Left colon (tissue), 2 donors: ENCODE measurements at regions not wholly inside any gene's neighbourhood (a gene's known extent, or its start where the extent isn't known, plus 50 kb on each side); places are given as distances from the start of the nearest gene placed in this dataset.

Experiments
- ATAC-seq: fragments of 200-7000 bp; cut with Tn5 transposase; one replicate; pipeline ENCODE4 v1.9.1; 2020; ENCODE audit warnings: mild to moderate bottlenecking, moderate library complexity
- DNase-seq, 2 donors: peaks; one replicate each; pipeline ENCODE4 v3.0.0-alpha.2; 2020
- intact Hi-C, 2 donors: fragments of 100-400 bp; cut with DNase I in 1 of 2; cut with micrococcal nuclease in 1 of 2; formaldehyde crosslinking; loops; one replicate each; pipeline versions ENCODE4 v1.11.2 to v1.14.0; 2022; cut with DNase I, micrococcal nuclease
- donor health status: DM: no; HTN: no; CAD: no.
- donor health status: DM: yes; HTN: yes; CAD: no.

GRCh38 chr16:50999181-50999580 lies 151.9 kb downstream of the SALL1 start:
- intact Hi-C loops: no loop called here
- DNase-seq (no peak), ATAC-seq (no peak)

GRCh38 chr16:50998411-50998810 lies 152.7 kb downstream of the SALL1 start:
- intact Hi-C loops: no loop called here
- ATAC-seq (no peak), DNase-seq (no peak)

- DNase-seq: no peak
- intact Hi-C loops: no loop called here
- no peak for ATAC-seq
Measured at GRCh38 chr16:50997679-50998078, 153.4 kb downstream of the SALL1 start.

- DNase-seq (no peak), ATAC-seq (no peak)
Measured at GRCh38 chr16:50996830-50997186, 154.3 kb downstream of the SALL1 start.

GRCh38 chr16:50996166-50996829 lies 154.8 kb downstream of the SALL1 start:
- ATAC-seq (no peak), DNase-seq (no peak)
- intact Hi-C loops: no loop called here

More at GRCh38 chr16:50996830-50997186, 154.3 kb downstream of the SALL1 start:
- intact Hi-C loops: no loop called here

- DNase-seq (no peak), ATAC-seq (no peak)
- intact Hi-C loops: no loop called here
Measured at GRCh38 chr16:50994995-50995394, 156.1 kb downstream of the SALL1 start.

- ATAC-seq: no peak
- intact Hi-C loops: no loop called here
- no peak for DNase-seq
Measured at GRCh38 chr16:50992350-50993032, 158.6 kb downstream of the SALL1 start.

GRCh38 chr16:50991436-50991835 lies 159.6 kb downstream of the SALL1 start:
- intact Hi-C loops: no loop called here
- ATAC-seq (no peak), DNase-seq (no peak)

- intact Hi-C loops: no loop called here
- ATAC-seq (no peak), DNase-seq (no peak)
Measured at GRCh38 chr16:50991006-50991405, 160.1 kb downstream of the SALL1 start.

- no peak for ATAC-seq
- DNase-seq: no peak
- intact Hi-C loops: no loop called here
Measured at GRCh38 chr16:50989047-50989446, 162.0 kb downstream of the SALL1 start.

GRCh38 chr16:50988441-50988840 lies 162.6 kb downstream of the SALL1 start:
- DNase-seq (no peak), ATAC-seq (no peak)
- intact Hi-C loops: no loop called here

GRCh38 chr16:50986453-50986852 lies 164.6 kb downstream of the SALL1 start:
- intact Hi-C loops: no loop called here
- ATAC-seq (no peak), DNase-seq (no peak)

- DNase-seq (no peak), ATAC-seq (no peak)
- intact Hi-C loops: no loop called here
Measured at GRCh38 chr16:50985733-50986132, 165.3 kb downstream of the SALL1 start.

GRCh38 chr16:50984688-50985087 lies 166.4 kb downstream of the SALL1 start:
- ATAC-seq: no peak
- intact Hi-C loops: no loop called here
- DNase-seq: no peak

- DNase-seq (no peak), ATAC-seq (no peak)
- intact Hi-C loops: no loop called here
Measured at GRCh38 chr16:50982808-50983207, 168.3 kb downstream of the SALL1 start.

GRCh38 chr16:50981951-50982350 lies 169.1 kb downstream of the SALL1 start:
- intact Hi-C loops: no loop called here
- ATAC-seq (no peak), DNase-seq (no peak)

- intact Hi-C loops: no loop called here
- DNase-seq (no peak), ATAC-seq (no peak)
Measured at GRCh38 chr16:50980666-50981065, 170.4 kb downstream of the SALL1 start.

GRCh38 chr16:50979806-50980620 lies 171.1 kb downstream of the SALL1 start:
- no peak for DNase-seq
- intact Hi-C loops: no loop called here

GRCh38 chr16:50977138-50977537 lies 173.9 kb downstream of the SALL1 start:
- intact Hi-C loops: no loop called here
- DNase-seq: no peak
- no peak for ATAC-seq

More at GRCh38 chr16:50979806-50980620, 171.1 kb downstream of the SALL1 start:
- ATAC-seq: no peak

- DNase-seq: no peak
Measured at GRCh38 chr16:50974438-50975036, 176.5 kb downstream of the SALL1 start.

More at GRCh38 chr16:50974438-50975036, 176.5 kb downstream of the SALL1 start:
- intact Hi-C loops: no loop called here
- ATAC-seq: no peak
